BLaER1 (cell line): ENCODE measurements at regions not wholly inside any gene's neighbourhood (a gene's known extent, or its start where the extent isn't known, plus 50 kb on each side); places are given as distances from the start of the nearest gene placed in this dataset.

Experiments used
- H3K27ac ChIP-seq: shearing (Covaris generic); formaldehyde crosslinking; 2 replicates; pipeline ENCODE4 v1.8.1; 2022
- H3K27me3 ChIP-seq: shearing (Covaris generic); formaldehyde crosslinking; 2 replicates; pipeline ENCODE4 v1.8.1; 2022
- H3K36me3 ChIP-seq: shearing (Covaris generic); formaldehyde crosslinking; 2 replicates; pipeline ENCODE4 v1.8.1; 2022
- H3K4me1 ChIP-seq: shearing (Covaris generic); formaldehyde crosslinking; 2 replicates; pipeline ENCODE4 v1.8.1; 2022
- H3K4me2 ChIP-seq: shearing (Covaris generic); formaldehyde crosslinking; 2 replicates; pipeline ENCODE4 v1.8.1; 2022
- H3K4me3 ChIP-seq: shearing (Covaris generic); formaldehyde crosslinking; 2 replicates; pipeline ENCODE4 v1.8.1; 2022
- H3K9ac ChIP-seq: shearing (Covaris generic); formaldehyde crosslinking; 2 replicates; pipeline ENCODE4 v1.8.1; 2022
- H3K9me3 ChIP-seq: shearing (Covaris generic); formaldehyde crosslinking; 2 replicates; pipeline ENCODE4 v1.8.1; 2022
- H4K20me1 ChIP-seq: shearing (Covaris generic); formaldehyde crosslinking; 2 replicates; pipeline ENCODE4 v1.8.1; 2022
- Cebpa-rat ChIP-seq: shearing (Covaris generic); IDR thresholded peaks from 2 replicates; pipeline ENCODE4 v1.8.1; 2022

DNA sequence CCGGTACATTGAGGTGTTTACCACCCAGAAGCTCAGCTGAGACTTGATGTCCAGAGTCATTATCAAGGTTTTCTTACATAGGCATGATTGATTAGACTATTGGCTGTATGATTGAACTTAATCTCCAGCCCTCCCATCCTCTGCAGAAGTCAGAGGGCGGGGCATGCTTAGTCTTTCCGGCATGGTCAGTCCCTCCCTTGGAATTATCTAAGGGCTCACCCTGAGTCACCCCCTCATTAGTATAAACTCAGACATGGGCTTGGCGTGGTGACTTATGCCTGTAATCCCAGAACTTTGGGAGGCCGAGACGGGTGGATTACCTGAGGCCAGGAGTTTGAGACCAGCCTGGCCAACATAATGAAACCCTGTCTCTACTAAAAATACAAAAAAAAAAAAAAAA is 243.9 kb downstream of the VAPA start:
- H3K4me3 ChIP-seq, result no peak overlapping the region
- H3K9me3 ChIP-seq, result peaks cover 4% of the 10 kb centered on the region; the same call in 1 of the 2 replicates
- TF ChIP-seq Cebpa-rat, result no peak
- no peak overlapping the region for H3K27ac ChIP-seq
- H3K36me3 ChIP-seq, result no peaks in the 10 kb centered on the region
- no peaks in the 10 kb centered on the region for H4K20me1 ChIP-seq
- H3K27me3 ChIP-seq, result no peaks in the 10 kb centered on the region
- H3K9ac ChIP-seq, result no peak overlapping the region
- H3K4me1 ChIP-seq, result peaks cover 5% of the 10 kb centered on the region; the same call in 1 of the 2 replicates
- no peak overlapping the region for H3K4me2 ChIP-seq

DNA sequence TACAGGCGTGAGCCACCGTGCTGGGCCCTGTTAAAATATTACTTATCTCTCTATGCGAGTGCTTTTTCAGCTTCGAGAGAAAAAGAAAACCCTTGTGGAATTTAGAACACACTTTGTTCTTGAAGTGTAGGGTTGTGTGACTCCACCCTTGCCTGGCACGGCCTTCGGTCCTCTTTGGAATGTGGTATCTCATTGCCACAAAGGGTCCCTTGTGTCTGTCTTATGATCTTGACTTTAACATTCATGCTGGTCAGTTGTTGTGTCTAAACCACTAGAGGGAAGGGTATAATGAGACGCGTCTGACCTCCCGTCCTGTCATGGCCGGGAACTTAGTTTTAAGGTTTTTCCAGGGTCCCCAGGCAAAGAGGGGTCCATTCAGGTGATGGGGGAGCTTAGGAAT is 246.4 kb downstream of the VAPA start:
- Histone ChIP-seq H3K27me3 (no peaks in the 10 kb centered on the region), H4K20me1 (no peaks in the 10 kb centered on the region), H3K4me1 (peaks cover 5% of the 10 kb centered on the region; the same call in 1 of the 2 replicates), H3K4me2 (no peak overlapping the region), H3K9ac (no peak overlapping the region), H3K36me3 (no peaks in the 10 kb centered on the region), H3K9me3 (peaks cover 3% of the 10 kb centered on the region; the same call in 1 of the 2 replicates), H3K4me3 (no peak overlapping the region), H3K27ac (no peak overlapping the region)
- TF ChIP-seq Cebpa-rat, result no peak

GRCh38 chr18:10161315-10161714 is 247.5 kb downstream of the VAPA start:
- Histone ChIP-seq H3K4me2 (no peak overlapping the region), H3K36me3 (no peaks in the 10 kb centered on the region), H3K4me3 (no peak overlapping the region), H4K20me1 (no peaks in the 10 kb centered on the region), H3K9ac (no peak overlapping the region), H3K9me3 (no peaks in the 10 kb centered on the region), H3K4me1 (peaks cover 5% of the 10 kb centered on the region; the same call in 1 of the 2 replicates), H3K27ac (no peak overlapping the region), H3K27me3 (no peaks in the 10 kb centered on the region)
- TF ChIP-seq Cebpa-rat, result no peak

- no peak overlapping the region for H3K27ac ChIP-seq
- no peaks in the 10 kb centered on the region for H3K9me3 ChIP-seq
- TF ChIP-seq Cebpa-rat, result no peak
- H4K20me1 ChIP-seq, result no peaks in the 10 kb centered on the region
- no peak overlapping the region for H3K4me3 ChIP-seq
- H3K9ac ChIP-seq, result no peak overlapping the region
- H3K27me3 ChIP-seq, result no peaks in the 10 kb centered on the region
- no peak overlapping the region for H3K4me2 ChIP-seq
- no peaks in the 10 kb centered on the region for H3K36me3 ChIP-seq
- H3K4me1 ChIP-seq, result peaks cover 7% of the 10 kb centered on the region
Observed at GRCh38 chr18:10162340-10162739, 248.5 kb downstream of the VAPA start.

DNA sequence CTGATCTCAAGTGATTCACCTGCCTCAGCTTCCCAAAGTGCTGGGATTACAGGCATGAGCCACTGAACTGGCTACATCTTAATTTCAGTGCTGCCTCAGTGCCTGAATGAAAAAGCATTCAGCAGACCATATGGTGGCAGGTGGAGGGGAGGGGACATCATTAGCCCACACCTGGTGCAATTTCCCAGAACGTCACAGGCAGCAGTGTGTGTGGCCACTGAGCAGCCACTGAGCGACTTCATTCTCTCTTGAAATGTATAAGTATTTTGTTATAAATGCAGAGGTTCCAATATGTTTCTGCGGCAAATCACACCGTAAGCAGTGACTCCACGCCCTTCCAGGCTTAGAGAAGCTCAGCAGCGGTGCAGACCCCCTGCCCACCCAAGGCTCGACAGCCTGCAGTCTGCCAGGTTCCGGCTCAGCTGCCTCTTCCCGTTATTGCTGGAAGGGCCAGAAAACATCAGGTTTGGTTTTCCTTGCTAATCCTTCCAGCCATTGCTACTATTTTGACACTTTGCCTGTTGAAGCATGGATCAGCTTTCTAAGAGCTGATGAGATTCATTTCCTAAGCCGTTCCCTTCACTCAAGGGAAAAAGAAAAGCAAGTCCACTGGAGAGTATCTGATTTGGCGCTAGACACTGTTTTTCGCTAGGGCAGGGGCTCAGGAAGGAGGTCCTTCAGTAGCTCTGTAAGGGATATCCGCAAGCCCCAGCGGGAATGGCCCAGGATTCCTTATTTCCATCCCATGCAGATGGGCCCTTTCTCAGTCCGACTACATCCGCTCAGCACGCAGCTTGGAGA is 250.7 kb downstream of the VAPA start:
- no peaks in the 10 kb centered on the region for H3K9me3 ChIP-seq
- H3K9ac ChIP-seq, result no peak overlapping the region
- H4K20me1 ChIP-seq, result no peaks in the 10 kb centered on the region
- no peak overlapping the region for H3K4me2 ChIP-seq
- no peaks in the 10 kb centered on the region for H3K27me3 ChIP-seq
- no peaks in the 10 kb centered on the region for H3K36me3 ChIP-seq
- no peak overlapping the region for H3K27ac ChIP-seq
- H3K4me3 ChIP-seq, result no peak overlapping the region
- TF ChIP-seq Cebpa-rat, result no peak
- peaks cover 12% of the 10 kb centered on the region for H3K4me1 ChIP-seq

DNA sequence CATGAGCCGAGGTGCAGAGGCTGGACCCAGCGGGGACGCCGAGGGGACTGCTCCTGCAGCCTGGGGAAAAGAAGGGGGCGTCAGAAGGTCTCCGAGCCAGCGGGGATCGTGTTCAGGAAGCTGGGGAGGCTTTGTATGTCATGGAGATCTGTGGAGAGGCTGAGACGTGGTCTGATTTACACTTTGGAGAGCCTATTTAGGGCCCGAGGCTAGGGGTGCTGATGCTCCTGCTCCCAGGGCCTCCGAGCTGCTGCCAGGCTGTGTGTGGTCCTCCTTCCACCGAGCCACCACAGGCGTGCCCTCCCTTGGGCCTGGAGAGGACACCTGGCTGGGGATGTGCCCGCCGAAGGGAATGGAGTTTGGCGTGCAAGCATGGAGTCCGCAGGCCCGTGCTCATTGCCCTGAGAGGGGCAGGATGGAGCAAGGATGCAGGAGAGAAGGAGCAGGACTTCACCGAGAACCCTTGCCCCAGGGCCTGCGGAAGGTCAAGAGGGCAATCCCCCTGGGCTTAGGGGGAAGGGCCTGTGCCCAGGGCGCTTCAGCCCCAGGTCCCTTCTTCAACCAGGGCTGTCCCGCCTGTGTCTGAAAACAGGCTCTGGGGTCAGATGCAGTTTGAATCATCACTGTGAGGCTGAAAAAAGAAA is 252.5 kb downstream of the VAPA start:
- Histone ChIP-seq H3K9me3 (no peaks in the 10 kb centered on the region), H3K27me3 (no peaks in the 10 kb centered on the region), H3K4me1 (peaks cover 8% of the 10 kb centered on the region), H3K36me3 (no peaks in the 10 kb centered on the region), H4K20me1 (no peaks in the 10 kb centered on the region), H3K9ac (no peak overlapping the region), H3K4me2 (no peak overlapping the region), H3K27ac (no peak overlapping the region), H3K4me3 (no peak overlapping the region)
- TF ChIP-seq Cebpa-rat, result no peak

DNA sequence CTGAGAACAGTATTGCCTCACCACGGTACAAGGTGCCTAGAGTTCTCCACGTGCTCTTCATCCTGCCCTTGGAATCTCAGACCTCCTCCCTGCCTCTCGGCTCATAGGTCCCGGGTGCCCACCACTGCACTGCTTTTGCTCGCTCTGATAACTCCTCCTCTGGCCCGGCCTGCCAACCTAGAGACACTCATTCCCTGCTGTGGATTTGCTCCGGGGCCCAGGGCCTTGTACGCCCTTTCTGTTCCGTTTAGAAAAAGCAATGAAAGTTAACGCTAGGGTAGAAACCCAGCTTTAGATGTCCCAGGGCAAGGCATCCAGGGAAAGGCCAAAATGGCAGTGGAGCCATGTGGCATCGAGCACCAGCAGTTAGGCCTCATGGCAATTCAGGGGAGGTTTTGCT is 253.9 kb downstream of the VAPA start:
- H3K4me1 ChIP-seq, result peaks cover 8% of the 10 kb centered on the region
- H3K9me3 ChIP-seq, result no peaks in the 10 kb centered on the region
- no peaks in the 10 kb centered on the region for H4K20me1 ChIP-seq
- no peak overlapping the region for H3K4me2 ChIP-seq
- H3K27ac ChIP-seq, result 0 out of 2 replicates have a peak overlapping the region, but pooled peaks have one; percentile 2
- H3K36me3 ChIP-seq, result no peaks in the 10 kb centered on the region
- H3K9ac ChIP-seq, result no peak overlapping the region
- no peaks in the 10 kb centered on the region for H3K27me3 ChIP-seq
- TF ChIP-seq Cebpa-rat, result no peak
- no peak overlapping the region for H3K4me3 ChIP-seq

DNA sequence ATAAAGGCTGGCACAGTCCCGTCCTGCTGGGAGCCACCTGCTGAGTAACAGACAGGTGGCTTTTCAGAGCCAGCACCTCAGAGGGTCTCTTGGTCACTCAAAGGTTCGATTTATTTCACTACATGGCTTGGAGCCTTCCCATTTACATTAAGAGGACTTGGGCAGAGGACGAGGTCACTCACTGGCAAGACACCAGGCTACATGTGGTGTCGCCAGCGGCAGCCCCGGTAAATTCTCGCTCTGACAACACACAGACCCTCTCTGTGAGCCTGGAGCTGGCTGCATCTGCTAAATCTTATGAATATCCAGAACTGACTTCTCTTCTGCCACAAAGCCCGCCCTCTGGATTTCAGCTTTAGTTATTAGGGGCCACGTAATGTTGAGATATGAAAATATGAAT is 254.7 kb downstream of the VAPA start:
- Histone ChIP-seq H3K4me1 (peaks cover 8% of the 10 kb centered on the region), H3K36me3 (no peaks in the 10 kb centered on the region), H3K27me3 (no peaks in the 10 kb centered on the region), H4K20me1 (no peaks in the 10 kb centered on the region), H3K4me3 (no peak overlapping the region), H3K9me3 (no peaks in the 10 kb centered on the region), H3K9ac (no peak overlapping the region), H3K27ac (no peak overlapping the region; the same call in 1 of the 2 replicates), H3K4me2 (no peak overlapping the region)
- TF ChIP-seq Cebpa-rat, result no peak

DNA sequence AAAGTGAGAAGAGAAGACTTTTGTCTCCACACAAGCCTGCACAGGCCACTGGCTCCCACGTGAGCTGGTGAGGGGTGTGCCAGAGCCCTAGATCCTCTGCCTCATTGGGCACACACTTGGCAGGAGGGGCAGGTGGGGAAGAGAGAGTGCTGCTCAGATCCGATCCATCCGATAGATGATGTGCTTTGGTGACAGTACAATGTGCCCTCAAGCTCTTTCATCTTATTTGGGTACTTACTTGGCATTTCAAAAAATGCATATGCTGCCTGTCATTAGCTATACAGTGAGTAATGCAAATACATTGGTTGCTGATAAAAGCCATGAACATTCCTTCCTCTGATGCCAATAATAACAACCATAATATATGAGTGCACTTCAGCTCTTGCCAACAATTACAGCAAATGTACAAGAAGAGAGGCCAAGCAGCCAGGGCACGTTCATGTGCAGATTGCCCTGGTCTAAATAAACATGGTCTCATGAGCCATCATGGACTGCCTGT is 255.3 kb downstream of the VAPA start:
- no peaks in the 10 kb centered on the region for H3K27me3 ChIP-seq
- no peaks in the 10 kb centered on the region for H3K36me3 ChIP-seq
- H3K4me3 ChIP-seq, result no peak overlapping the region
- peaks cover 8% of the 10 kb centered on the region for H3K4me1 ChIP-seq
- H3K4me2 ChIP-seq, result no peak overlapping the region
- H3K9me3 ChIP-seq, result no peaks in the 10 kb centered on the region
- no peak overlapping the region for H3K27ac ChIP-seq
- no peak overlapping the region for H3K9ac ChIP-seq
- no peak for TF ChIP-seq Cebpa-rat
- H4K20me1 ChIP-seq, result no peaks in the 10 kb centered on the region

DNA sequence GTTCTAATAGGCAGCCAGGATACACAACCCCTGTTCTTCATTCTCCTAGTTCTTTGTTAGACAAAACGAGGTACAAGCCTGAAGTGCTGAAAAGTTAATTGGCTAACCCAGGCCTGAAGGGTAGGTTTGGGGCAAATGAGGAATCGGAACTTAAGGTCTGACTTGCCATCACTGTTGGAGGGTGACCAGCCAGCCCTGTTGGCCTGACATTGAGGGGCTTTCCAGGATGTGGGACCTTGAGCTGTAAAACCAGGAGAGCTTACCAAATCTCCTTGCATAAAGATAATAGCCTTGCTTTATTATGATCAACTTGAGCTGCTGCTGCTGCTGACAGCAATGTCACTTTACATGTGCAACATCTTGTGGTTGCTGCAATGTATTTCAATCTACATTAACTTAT is 256.0 kb downstream of the VAPA start:
- peaks cover 3% of the 10 kb centered on the region; the same call in 1 of the 2 replicates for H3K9me3 ChIP-seq
- H3K4me3 ChIP-seq, result no peak overlapping the region
- no peaks in the 10 kb centered on the region for H3K27me3 ChIP-seq
- no peak for TF ChIP-seq Cebpa-rat
- H3K4me2 ChIP-seq, result no peak overlapping the region
- H4K20me1 ChIP-seq, result no peaks in the 10 kb centered on the region
- H3K36me3 ChIP-seq, result no peaks in the 10 kb centered on the region
- H3K27ac ChIP-seq, result no peak overlapping the region
- no peak overlapping the region for H3K9ac ChIP-seq
- H3K4me1 ChIP-seq, result peaks cover 8% of the 10 kb centered on the region
